Upper lobe of right lung (tissue), 1 donor: ENCODE measurements at regions not wholly inside any gene's neighbourhood (a gene's known extent, or its start where the extent isn't known, plus 50 kb on each side); places are given as distances from the start of the nearest gene placed in this dataset.

Experiments used
- ATAC-seq: fragments of 200-7000 bp; cut with Tn5 transposase; one replicate; pipeline ENCODE4 v1.9.1; 2020; ENCODE audit warnings: mild to moderate bottlenecking, moderate library complexity
- DNase-seq: peaks from one replicate; pipeline ENCODE4 v3.0.0-alpha.2; 2020
- H3K27ac ChIP-seq: fragments of 200-600 bp; one replicate; pipeline ENCODE4 v1.8.0; 2022
- H3K27me3 ChIP-seq: fragments of 200-600 bp; one replicate; pipeline ENCODE4 v1.8.0; 2022; ENCODE audit warnings: mild to moderate bottlenecking
- H3K36me3 ChIP-seq: fragments of 200-600 bp; one replicate; pipeline ENCODE4 v1.8.0; 2022
- H3K4me1 ChIP-seq: fragments of 200-600 bp; one replicate; pipeline ENCODE4 v1.8.0; 2022
- H3K4me3 ChIP-seq: fragments of 200-600 bp; one replicate; pipeline ENCODE4 v1.8.0; 2022; ENCODE audit warnings: mild to moderate bottlenecking
- H3K9me3 ChIP-seq: fragments of 200-600 bp; one replicate; pipeline ENCODE4 v1.8.0; 2022
- CTCF ChIP-seq: fragments of 200-600 bp; IDR thresholded peaks from one replicate; pipeline ENCODE4 v1.8.0; 2022; ENCODE audit warnings: antibody characterized with exemption
- intact Hi-C: fragments of 100-400 bp; cut with DNase I; formaldehyde crosslinking; loops from one replicate; pipeline ENCODE4 v1.11.0; 2022
- donor health status: DM: no; HTN: yes; CAD: no; lungs with severe emphysema.

- no peak overlapping the region for H3K27ac ChIP-seq
- H3K9me3 ChIP-seq, result no peaks in the 10 kb centered on the region
- H3K27me3 ChIP-seq, result no peaks in the 10 kb centered on the region
- no peaks in the 10 kb centered on the region for H3K4me1 ChIP-seq
- no peak for TF ChIP-seq CTCF
- intact Hi-C loops, result no loop called here
- H3K36me3 ChIP-seq, result no peaks in the 10 kb centered on the region
- ATAC-seq (no peak), DNase-seq (no peak)
- H3K4me3 ChIP-seq, result no peak overlapping the region
These were observed 1757.9 kb upstream of the LRRTM1 start for GRCh38 chr2:82062463-82062862.

- intact Hi-C loops, result no loop called here
- Histone ChIP-seq H3K4me3 (no peak overlapping the region), H3K27me3 (no peaks in the 10 kb centered on the region), H3K27ac (no peak overlapping the region), H3K36me3 (no peaks in the 10 kb centered on the region), H3K4me1 (no peaks in the 10 kb centered on the region), H3K9me3 (no peaks in the 10 kb centered on the region)
- no peak for DNase-seq
- no peak for TF ChIP-seq CTCF
- ATAC-seq, result no peak
These were observed 1751.3 kb upstream of the LRRTM1 start for GRCh38 chr2:82055846-82056245.

- no peaks in the 10 kb centered on the region for H3K9me3 ChIP-seq
- no peaks in the 10 kb centered on the region for H3K27me3 ChIP-seq
- H3K36me3 ChIP-seq, result no peaks in the 10 kb centered on the region
- H3K4me1 ChIP-seq, result no peaks in the 10 kb centered on the region
- TF ChIP-seq CTCF, result no peak
- H3K4me3 ChIP-seq, result no peak overlapping the region
- no peak for ATAC-seq
- DNase-seq, result peak; percentile 52
- no peak overlapping the region for H3K27ac ChIP-seq
- intact Hi-C loops, result no loop called here
These were observed 1739.3 kb upstream of the LRRTM1 start for GRCh38 chr2:82043867-82044266.

GRCh38 chr2:82027921-82028615 is 1723.5 kb upstream of the LRRTM1 start:
- H3K27ac ChIP-seq, result no peak overlapping the region

GRCh38 chr2:82023710-82024109 is 1719.2 kb upstream of the LRRTM1 start:
- no peak for DNase-seq

More at GRCh38 chr2:82027921-82028615, 1723.5 kb upstream of the LRRTM1 start:
- ATAC-seq (no peak), DNase-seq (no peak)
- no peaks in the 10 kb centered on the region for H3K27me3 ChIP-seq
- no peak overlapping the region for H3K4me3 ChIP-seq
- H3K36me3 ChIP-seq, result no peaks in the 10 kb centered on the region
- H3K9me3 ChIP-seq, result no peaks in the 10 kb centered on the region
- no peaks in the 10 kb centered on the region for H3K4me1 ChIP-seq
- no peak for TF ChIP-seq CTCF
- intact Hi-C loops, result no loop called here

More at GRCh38 chr2:82023710-82024109, 1719.2 kb upstream of the LRRTM1 start:
- H3K27ac ChIP-seq, result no peak overlapping the region
- H3K27me3 ChIP-seq, result no peaks in the 10 kb centered on the region
- no peaks in the 10 kb centered on the region for H3K4me1 ChIP-seq
- H3K9me3 ChIP-seq, result no peaks in the 10 kb centered on the region
- no peaks in the 10 kb centered on the region for H3K36me3 ChIP-seq
- no peak overlapping the region for H3K4me3 ChIP-seq
- no peak for ATAC-seq
- no peak for TF ChIP-seq CTCF
- intact Hi-C loops, result no loop called here
